Globus pallidus (tissue), 1 donor: ENCODE measurements at regions not wholly inside any gene's neighbourhood (a gene's known extent, or its start where the extent isn't known, plus 50 kb on each side); places are given as distances from the start of the nearest gene placed in this dataset.

Source experiments
- DNase-seq: peaks from one replicate; pipeline ENCODE4 v3.0.0-alpha.2; 2015; ENCODE audit warnings: low spot score

GRCh38 chr20:52864916-52865605 lies 107.1 kb upstream of the TSHZ2 start:
- no peak for DNase-seq

- DNase-seq: no peak
Measured at GRCh38 chr20:52859156-52859876, 112.8 kb upstream of the TSHZ2 start.

GRCh38 chr20:52852714-52853113 lies 119.4 kb upstream of the TSHZ2 start:
- DNase-seq: no peak

- DNase-seq: no peak
Measured at GRCh38 chr20:52847731-52848359, 124.3 kb upstream of the TSHZ2 start.

GRCh38 chr20:52847029-52847660 lies 125.0 kb upstream of the TSHZ2 start:
- no peak for DNase-seq

- no peak for DNase-seq
Measured at GRCh38 chr20:52845044-52845443, 127.1 kb upstream of the TSHZ2 start.

GRCh38 chr20:52843425-52843824 lies 128.7 kb upstream of the TSHZ2 start:
- DNase-seq: no peak

- DNase-seq: no peak
Measured at GRCh38 chr20:52841003-52841402, 131.2 kb upstream of the TSHZ2 start.

- DNase-seq: no peak
Measured at GRCh38 chr20:52840041-52840440, 132.1 kb upstream of the TSHZ2 start.

- no peak for DNase-seq
Measured at GRCh38 chr20:52838510-52839241, 133.5 kb upstream of the TSHZ2 start.

GRCh38 chr20:52837378-52837777 lies 134.8 kb upstream of the TSHZ2 start:
- no peak for DNase-seq

- DNase-seq: no peak
Measured at GRCh38 chr20:52833901-52834300, 138.3 kb upstream of the TSHZ2 start.

- DNase-seq: no peak
Measured at GRCh38 chr20:52832151-52832774, 139.9 kb upstream of the TSHZ2 start.

- DNase-seq: no peak
Measured at GRCh38 chr20:52830598-52830997, 141.6 kb upstream of the TSHZ2 start.

- no peak for DNase-seq
Measured at GRCh38 chr20:52829111-52829510, 143.0 kb upstream of the TSHZ2 start.

GRCh38 chr20:52828199-52828598 lies 144.0 kb upstream of the TSHZ2 start:
- DNase-seq: no peak

- DNase-seq: no peak
Measured at GRCh38 chr20:52826722-52827121, 145.4 kb upstream of the TSHZ2 start.

GRCh38 chr20:52826321-52826720 lies 145.8 kb upstream of the TSHZ2 start:
- DNase-seq: no peak

GRCh38 chr20:52824494-52825216 lies 147.5 kb upstream of the TSHZ2 start:
- DNase-seq: no peak

- DNase-seq: no peak
Measured at GRCh38 chr20:52823303-52823702, 148.9 kb upstream of the TSHZ2 start.
